ENCODE measurements at regions not wholly inside any gene's neighbourhood (a gene's known extent, or its start where the extent isn't known, plus 50 kb on each side); places are given as distances from the start of the nearest gene placed in this dataset.

GRCh38 chr4:170423137-170423536 is 333.4 kb upstream of the AADAT start:
- no peak overlapping the region for H3K27ac ChIP-seq (ENCODE audit: low read depth, low read length)
- no peaks in the 10 kb centered on the region for H3K4me1 ChIP-seq (ENCODE audit: control insufficient read depth in 5 of 5, insufficient read depth in 5 of 5, low read length in 5 of 5)
- no peak overlapping the region for H3K9ac ChIP-seq (ENCODE audit: low read length in 5 of 5)
- H3K27me3 ChIP-seq (ENCODE audit: control insufficient read depth in 5 of 5, insufficient read depth in 4 of 5, low read length in 5 of 5), result no peaks in the 10 kb centered on the region
- no peak overlapping the region for H3K4me3 ChIP-seq (ENCODE audit: low read depth in 1 of 5, low read length in 5 of 5)
- peaks cover 0 to 4% (median 0%) of the 10 kb centered on the region in 5 donors for H3K9me3 ChIP-seq (ENCODE audit: control insufficient read depth in 5 of 5, low read length in 5 of 5)
- no peaks in the 10 kb centered on the region for H3K36me3 ChIP-seq (ENCODE audit: control insufficient read depth in 5 of 5, insufficient read depth in 5 of 5, low read length in 5 of 5)

- Histone ChIP-seq H3K27me3 (ENCODE audit: control insufficient read depth in 5 of 5, insufficient read depth in 4 of 5, low read length in 5 of 5) (no peaks in the 10 kb centered on the region), H3K9ac (ENCODE audit: low read length in 5 of 5) (no peak overlapping the region), H3K36me3 (ENCODE audit: control insufficient read depth in 5 of 5, insufficient read depth in 5 of 5, low read length in 5 of 5) (no peaks in the 10 kb centered on the region), H3K9me3 (ENCODE audit: control insufficient read depth in 5 of 5, low read length in 5 of 5) (peaks cover 0 to 4% (median 0%) of the 10 kb centered on the region in 5 donors), H3K4me3 (ENCODE audit: low read depth in 1 of 5, low read length in 5 of 5) (no peak overlapping the region), H3K27ac (ENCODE audit: low read depth, low read length) (no peak overlapping the region), H3K4me1 (ENCODE audit: control insufficient read depth in 5 of 5, insufficient read depth in 5 of 5, low read length in 5 of 5) (no peaks in the 10 kb centered on the region)
These were observed 330.5 kb upstream of the AADAT start for GRCh38 chr4:170420255-170420693.

- no peaks in the 10 kb centered on the region for H3K27me3 ChIP-seq (ENCODE audit: control insufficient read depth in 5 of 5, insufficient read depth in 4 of 5, low read length in 5 of 5)
- H3K4me3 ChIP-seq (ENCODE audit: low read depth in 1 of 5, low read length in 5 of 5), result no peak overlapping the region
- H3K4me1 ChIP-seq (ENCODE audit: control insufficient read depth in 5 of 5, insufficient read depth in 5 of 5, low read length in 5 of 5), result no peaks in the 10 kb centered on the region
- no peaks in the 10 kb centered on the region for H3K36me3 ChIP-seq (ENCODE audit: control insufficient read depth in 5 of 5, insufficient read depth in 5 of 5, low read length in 5 of 5)
- H3K9ac ChIP-seq (ENCODE audit: low read length in 5 of 5), result no peak overlapping the region
- no peaks in the 10 kb centered on the region for H3K9me3 ChIP-seq (ENCODE audit: control insufficient read depth in 5 of 5, low read length in 5 of 5)
- H3K27ac ChIP-seq (ENCODE audit: low read depth, low read length), result no peak overlapping the region
These were observed 325.2 kb upstream of the AADAT start for GRCh38 chr4:170414961-170415360.

- Histone ChIP-seq H3K27ac (ENCODE audit: low read depth, low read length) (no peak overlapping the region), H3K9ac (ENCODE audit: low read length in 5 of 5) (no peak overlapping the region), H3K36me3 (ENCODE audit: control insufficient read depth in 5 of 5, insufficient read depth in 5 of 5, low read length in 5 of 5) (no peaks in the 10 kb centered on the region), H3K4me3 (ENCODE audit: low read depth in 1 of 5, low read length in 5 of 5) (no peak overlapping the region), H3K9me3 (ENCODE audit: control insufficient read depth in 5 of 5, low read length in 5 of 5) (no peaks in the 10 kb centered on the region), H3K27me3 (ENCODE audit: control insufficient read depth in 5 of 5, insufficient read depth in 4 of 5, low read length in 5 of 5) (no peaks in the 10 kb centered on the region), H3K4me1 (ENCODE audit: control insufficient read depth in 5 of 5, insufficient read depth in 5 of 5, low read length in 5 of 5) (no peaks in the 10 kb centered on the region)
These were observed 324.6 kb upstream of the AADAT start for GRCh38 chr4:170414360-170414759.

- no peak overlapping the region for H3K27ac ChIP-seq (ENCODE audit: low read depth, low read length)
- H3K9ac ChIP-seq (ENCODE audit: low read length in 5 of 5), result no peak overlapping the region
- no peaks in the 10 kb centered on the region for H3K27me3 ChIP-seq (ENCODE audit: control insufficient read depth in 5 of 5, insufficient read depth in 4 of 5, low read length in 5 of 5)
- no peaks in the 10 kb centered on the region for H3K36me3 ChIP-seq (ENCODE audit: control insufficient read depth in 5 of 5, insufficient read depth in 5 of 5, low read length in 5 of 5)
- no peak overlapping the region for H3K4me3 ChIP-seq (ENCODE audit: low read depth in 1 of 5, low read length in 5 of 5)
- no peaks in the 10 kb centered on the region for H3K4me1 ChIP-seq (ENCODE audit: control insufficient read depth in 5 of 5, insufficient read depth in 5 of 5, low read length in 5 of 5)
- no peaks in the 10 kb centered on the region for H3K9me3 ChIP-seq (ENCODE audit: control insufficient read depth in 5 of 5, low read length in 5 of 5)
These were observed 324.2 kb upstream of the AADAT start for GRCh38 chr4:170413951-170414350.

- Histone ChIP-seq H3K27ac (ENCODE audit: low read depth, low read length) (no peak overlapping the region), H3K9ac (ENCODE audit: low read length in 5 of 5) (no peak overlapping the region), H3K9me3 (ENCODE audit: control insufficient read depth in 5 of 5, low read length in 5 of 5) (peaks cover 0 to 4% (median 0%) of the 10 kb centered on the region in 5 donors)
These were observed 310.6 kb upstream of the AADAT start for GRCh38 chr4:170400361-170400760.

GRCh38 chr4:170399581-170400293 is 310.0 kb upstream of the AADAT start:
- Histone ChIP-seq H3K27me3 (ENCODE audit: control insufficient read depth in 5 of 5, insufficient read depth in 4 of 5, low read length in 5 of 5) (no peaks in the 10 kb centered on the region), H3K27ac (ENCODE audit: low read depth, low read length) (no peak overlapping the region), H3K9ac (ENCODE audit: low read length in 5 of 5) (no peak overlapping the region), H3K36me3 (ENCODE audit: control insufficient read depth in 5 of 5, insufficient read depth in 5 of 5, low read length in 5 of 5) (no peaks in the 10 kb centered on the region), H3K4me3 (ENCODE audit: low read depth in 1 of 5, low read length in 5 of 5) (no peak overlapping the region), H3K9me3 (ENCODE audit: control insufficient read depth in 5 of 5, low read length in 5 of 5) (peaks cover 0 to 4% (median 0%) of the 10 kb centered on the region in 5 donors), H3K4me1 (ENCODE audit: control insufficient read depth in 5 of 5, insufficient read depth in 5 of 5, low read length in 5 of 5) (no peaks in the 10 kb centered on the region)

More at GRCh38 chr4:170400361-170400760, 310.6 kb upstream of the AADAT start:
- no peak overlapping the region for H3K4me3 ChIP-seq (ENCODE audit: low read depth in 1 of 5, low read length in 5 of 5)
- H3K4me1 ChIP-seq (ENCODE audit: control insufficient read depth in 5 of 5, insufficient read depth in 5 of 5, low read length in 5 of 5), result no peaks in the 10 kb centered on the region
- H3K36me3 ChIP-seq (ENCODE audit: control insufficient read depth in 5 of 5, insufficient read depth in 5 of 5, low read length in 5 of 5), result no peaks in the 10 kb centered on the region
- no peaks in the 10 kb centered on the region for H3K27me3 ChIP-seq (ENCODE audit: control insufficient read depth in 5 of 5, insufficient read depth in 4 of 5, low read length in 5 of 5)

GRCh38 chr4:170398218-170398617 is 308.5 kb upstream of the AADAT start:
- no peak overlapping the region for H3K27ac ChIP-seq (ENCODE audit: low read depth, low read length)
- no peak overlapping the region for H3K9ac ChIP-seq (ENCODE audit: low read length in 5 of 5)
- H3K4me1 ChIP-seq (ENCODE audit: control insufficient read depth in 5 of 5, insufficient read depth in 5 of 5, low read length in 5 of 5), result no peaks in the 10 kb centered on the region
- no peak overlapping the region for H3K4me3 ChIP-seq (ENCODE audit: low read depth in 1 of 5, low read length in 5 of 5)
- no peaks in the 10 kb centered on the region for H3K27me3 ChIP-seq (ENCODE audit: control insufficient read depth in 5 of 5, insufficient read depth in 4 of 5, low read length in 5 of 5)
- no peaks in the 10 kb centered on the region for H3K36me3 ChIP-seq (ENCODE audit: control insufficient read depth in 5 of 5, insufficient read depth in 5 of 5, low read length in 5 of 5)
- H3K9me3 ChIP-seq (ENCODE audit: control insufficient read depth in 5 of 5, low read length in 5 of 5), result peaks cover 0 to 1% (median 0%) of the 10 kb centered on the region in 5 donors

GRCh38 chr4:170395773-170396172 is 306.0 kb upstream of the AADAT start:
- Histone ChIP-seq H3K4me3 (ENCODE audit: low read depth in 1 of 5, low read length in 5 of 5) (no peak overlapping the region), H3K9ac (ENCODE audit: low read length in 5 of 5) (no peak overlapping the region), H3K4me1 (ENCODE audit: control insufficient read depth in 5 of 5, insufficient read depth in 5 of 5, low read length in 5 of 5) (no peaks in the 10 kb centered on the region), H3K27me3 (ENCODE audit: control insufficient read depth in 5 of 5, insufficient read depth in 4 of 5, low read length in 5 of 5) (no peaks in the 10 kb centered on the region), H3K9me3 (ENCODE audit: control insufficient read depth in 5 of 5, low read length in 5 of 5) (no peaks in the 10 kb centered on the region), H3K27ac (ENCODE audit: low read depth, low read length) (no peak overlapping the region), H3K36me3 (ENCODE audit: control insufficient read depth in 5 of 5, insufficient read depth in 5 of 5, low read length in 5 of 5) (no peaks in the 10 kb centered on the region)

- Histone ChIP-seq H3K9ac (ENCODE audit: low read length in 5 of 5) (no peak overlapping the region), H3K36me3 (ENCODE audit: control insufficient read depth in 5 of 5, insufficient read depth in 5 of 5, low read length in 5 of 5) (no peaks in the 10 kb centered on the region), H3K27ac (ENCODE audit: low read depth, low read length) (no peak overlapping the region), H3K27me3 (ENCODE audit: control insufficient read depth in 5 of 5, insufficient read depth in 4 of 5, low read length in 5 of 5) (no peaks in the 10 kb centered on the region), H3K4me1 (ENCODE audit: control insufficient read depth in 5 of 5, insufficient read depth in 5 of 5, low read length in 5 of 5) (no peaks in the 10 kb centered on the region), H3K4me3 (ENCODE audit: low read depth in 1 of 5, low read length in 5 of 5) (no peak overlapping the region), H3K9me3 (ENCODE audit: control insufficient read depth in 5 of 5, low read length in 5 of 5) (no peaks in the 10 kb centered on the region)
These were observed 301.4 kb upstream of the AADAT start for GRCh38 chr4:170391066-170391740.
